GM21528 (cell line): ENCODE measurements at regions not wholly inside any gene's neighbourhood (a gene's known extent, or its start where the extent isn't known, plus 50 kb on each side); places are given as distances from the start of the nearest gene placed in this dataset.
"Not testable (repeated sequence)": the region's sequence is repeated elsewhere in the genome, so short reads cannot be mapped to it uniquely, and the experiment has no call there.

Experiments used
- ATAC-seq: cut with Tn5 transposase; IDR thresholded peaks from one replicate; pipeline ENCODE4 v1.9.1; 2021; ENCODE audit warnings: mild to moderate bottlenecking, moderate library complexity; ENCODE audit not compliant: unreplicated experiment, low FRiP score

GRCh38 chr4:111113591-111113990 lies 490.7 kb upstream of the PITX2 start:
- ATAC-seq, result no peak

GRCh38 chr4:111115881-111116280 lies 493.0 kb upstream of the PITX2 start:
- no peak for ATAC-seq

GRCh38 chr4:111120191-111120590 lies 497.3 kb upstream of the PITX2 start:
- ATAC-seq, result no peak

GRCh38 chr4:111126340-111126739 lies 503.5 kb upstream of the PITX2 start:
- no peak for ATAC-seq

GRCh38 chr4:111127841-111128240 lies 505.0 kb upstream of the PITX2 start:
- ATAC-seq, result no peak

- ATAC-seq, result no peak
Measured at GRCh38 chr4:111128327-111128726, 505.4 kb upstream of the PITX2 start.

- ATAC-seq, result no peak
Measured at GRCh38 chr4:111136438-111136837, 513.6 kb upstream of the PITX2 start.

- no peak for ATAC-seq
Measured at GRCh38 chr4:111136967-111137366, 514.1 kb upstream of the PITX2 start.

- ATAC-seq, result no peak
Measured at GRCh38 chr4:111143510-111143909, 520.6 kb upstream of the PITX2 start.

GRCh38 chr4:111154934-111155333 lies 532.1 kb upstream of the PITX2 start:
- no peak for ATAC-seq

GRCh38 chr4:111164556-111164955 lies 541.7 kb upstream of the PITX2 start:
- ATAC-seq, result not testable (repeated sequence)

- no peak for ATAC-seq
Measured at GRCh38 chr4:111174331-111174730, 551.5 kb upstream of the PITX2 start.

- ATAC-seq, result no peak
Measured at GRCh38 chr4:111178231-111178630, 555.4 kb upstream of the PITX2 start.

GRCh38 chr4:111187108-111187507 lies 564.2 kb upstream of the PITX2 start:
- no peak for ATAC-seq

- ATAC-seq, result no peak
Measured at GRCh38 chr4:111198446-111198845, 575.6 kb upstream of the PITX2 start.

GRCh38 chr4:111204797-111205196 lies 581.9 kb upstream of the PITX2 start:
- no peak for ATAC-seq

GRCh38 chr4:111208970-111209369 lies 586.1 kb upstream of the PITX2 start:
- ATAC-seq, result no peak

- ATAC-seq, result no peak
Measured at GRCh38 chr4:111209706-111210105, 586.8 kb upstream of the PITX2 start.

GRCh38 chr4:111210595-111210994 lies 587.7 kb upstream of the PITX2 start:
- ATAC-seq, result no peak

- ATAC-seq, result no peak
Measured at GRCh38 chr4:111213531-111213930, 590.7 kb upstream of the PITX2 start.

- ATAC-seq, result no peak
Measured at GRCh38 chr4:111214371-111214770, 591.5 kb upstream of the PITX2 start.

GRCh38 chr4:111215755-111216154 lies 592.9 kb upstream of the PITX2 start:
- ATAC-seq, result no peak

- no peak for ATAC-seq
Measured at GRCh38 chr4:111216791-111217190, 593.9 kb upstream of the PITX2 start.
